ENCODE measurements at regions not wholly inside any gene's neighbourhood (a gene's known extent, or its start where the extent isn't known, plus 50 kb on each side); places are given as distances from the start of the nearest gene placed in this dataset.
"Not testable (repeated sequence)": the region's sequence is repeated elsewhere in the genome, so short reads cannot be mapped to it uniquely, and the experiment has no call there.

DNA sequence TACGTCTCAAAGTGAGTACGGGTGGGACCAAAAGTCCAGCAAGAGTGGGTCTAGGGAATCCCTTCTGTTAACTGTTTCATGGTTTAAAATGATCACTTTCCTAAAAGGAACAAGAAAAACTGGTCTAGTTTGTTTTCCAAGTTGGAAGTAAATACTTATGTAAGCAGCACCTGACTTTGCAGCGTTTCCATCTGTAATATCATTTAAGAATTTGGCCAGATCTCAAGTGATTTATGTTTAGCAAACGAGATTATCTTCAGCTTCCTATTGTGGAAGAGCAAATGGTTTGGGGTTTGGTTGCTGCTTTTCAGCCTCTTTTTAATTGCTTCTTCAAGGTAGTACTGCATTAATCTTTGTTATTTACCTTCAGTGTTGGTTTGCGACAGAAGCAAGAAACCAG is 50.4 kb downstream of the FHIP1A start:
- no peak for FAIRE-seq

GRCh38 chr4:151460434-151460833 is 51.5 kb downstream of the FHIP1A start:
- no peak for FAIRE-seq

- no peak for FAIRE-seq
Measured at GRCh38 chr4:151462554-151462953, 53.6 kb downstream of the FHIP1A start.

DNA sequence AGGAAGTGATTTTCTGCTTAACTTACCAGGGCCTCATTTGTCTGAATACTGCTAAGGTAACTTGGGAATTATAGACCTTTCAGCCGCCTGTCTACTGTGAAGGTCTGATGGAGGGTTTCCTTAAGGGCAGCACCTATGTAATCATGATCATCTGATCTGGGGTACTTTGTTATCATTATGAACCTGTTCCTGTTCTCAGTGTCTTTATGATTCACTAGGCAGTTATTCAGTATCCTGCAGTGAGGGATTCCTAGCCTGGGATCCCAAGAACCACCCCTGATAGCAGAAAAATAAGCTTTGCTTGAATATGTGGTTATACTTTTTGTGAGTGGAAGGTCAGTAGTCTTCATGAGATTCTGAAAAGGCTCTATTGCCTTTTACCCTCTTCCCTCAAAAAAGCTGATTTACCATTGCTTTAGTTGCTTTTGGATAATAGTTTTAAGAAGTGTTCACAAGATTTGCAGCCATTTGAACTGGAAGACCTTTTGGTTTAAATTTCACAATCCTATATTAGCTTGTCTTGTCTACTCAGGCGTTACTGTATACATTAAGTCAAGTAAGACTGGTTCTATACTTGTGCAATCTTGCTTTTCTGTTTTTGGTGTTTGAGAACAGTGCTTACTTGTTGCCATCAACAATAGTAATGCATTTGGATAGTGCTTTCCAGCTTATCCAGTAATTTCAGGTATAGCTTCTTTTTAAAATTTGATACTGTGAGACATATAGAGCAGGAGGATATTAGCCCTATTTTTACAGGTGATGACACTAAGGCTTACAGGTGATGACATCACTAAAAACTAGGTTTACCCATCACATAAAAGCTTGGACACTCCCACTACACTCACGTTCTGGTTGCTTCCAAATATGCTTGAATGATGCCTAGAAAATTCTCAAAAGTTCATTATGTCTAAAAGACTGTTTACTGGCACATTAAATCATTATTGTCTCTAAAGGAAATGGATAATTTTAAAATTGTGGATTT is 60.0 kb downstream of the FHIP1A start:
- FAIRE-seq, result no peak

DNA sequence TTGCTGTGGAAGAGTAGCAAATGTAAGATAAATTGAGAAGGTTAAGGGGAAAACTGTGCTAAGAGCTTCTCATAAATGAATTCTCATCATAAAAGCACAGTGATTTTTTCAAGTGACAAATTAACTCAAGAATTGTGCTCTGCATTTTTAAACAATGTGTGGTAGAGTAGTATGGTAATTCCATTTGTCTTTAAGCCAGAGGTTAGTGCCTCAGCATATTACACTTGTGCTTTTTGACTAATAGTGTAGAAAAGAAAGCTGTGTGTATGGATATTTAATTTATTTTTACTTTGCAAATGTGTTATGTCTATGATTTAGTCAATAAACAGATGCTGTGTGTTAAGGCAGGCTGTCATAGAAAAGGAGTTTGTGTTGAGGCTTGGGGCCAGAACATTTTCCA is 61.0 kb downstream of the FHIP1A start:
- FAIRE-seq, result no peak

DNA sequence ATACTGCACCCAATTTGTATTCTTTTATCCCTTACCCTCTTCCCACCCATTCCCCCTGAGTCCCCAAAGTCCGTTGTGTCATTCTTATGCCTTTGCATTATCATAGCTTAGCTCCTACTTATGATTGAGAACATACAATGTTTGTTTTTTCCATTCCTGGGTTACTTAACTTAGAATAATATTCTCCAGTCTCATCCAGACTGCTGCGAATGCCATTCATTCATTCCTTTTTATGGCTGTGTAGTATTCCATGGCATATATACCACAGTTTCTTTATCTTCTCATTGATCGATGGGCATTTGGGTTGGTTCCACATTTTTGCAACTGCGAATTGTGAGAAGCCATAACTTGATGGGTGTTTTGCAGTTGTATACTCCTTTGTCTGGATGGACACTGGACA is 62.8 kb downstream of the FHIP1A start:
- no peak for FAIRE-seq

DNA sequence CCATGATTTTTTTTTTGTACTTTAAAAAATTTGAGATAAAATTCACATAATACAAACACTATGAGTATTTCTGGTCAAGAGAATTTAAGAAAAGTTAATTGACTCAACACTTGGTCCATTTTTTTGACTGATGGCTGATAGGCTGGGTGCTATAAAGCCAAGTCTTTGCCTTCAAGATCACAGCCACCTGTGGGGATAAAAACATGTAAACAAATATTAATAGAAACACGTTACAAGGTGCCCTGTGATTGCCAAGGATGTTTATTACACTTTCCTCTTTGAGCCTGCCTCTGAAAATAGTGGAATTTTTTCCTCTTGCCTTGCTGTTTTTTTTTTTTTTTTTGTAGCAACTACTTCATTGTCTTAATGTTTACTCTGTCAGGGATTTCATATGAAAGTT is 63.3 kb downstream of the FHIP1A start:
- FAIRE-seq, result no peak

DNA sequence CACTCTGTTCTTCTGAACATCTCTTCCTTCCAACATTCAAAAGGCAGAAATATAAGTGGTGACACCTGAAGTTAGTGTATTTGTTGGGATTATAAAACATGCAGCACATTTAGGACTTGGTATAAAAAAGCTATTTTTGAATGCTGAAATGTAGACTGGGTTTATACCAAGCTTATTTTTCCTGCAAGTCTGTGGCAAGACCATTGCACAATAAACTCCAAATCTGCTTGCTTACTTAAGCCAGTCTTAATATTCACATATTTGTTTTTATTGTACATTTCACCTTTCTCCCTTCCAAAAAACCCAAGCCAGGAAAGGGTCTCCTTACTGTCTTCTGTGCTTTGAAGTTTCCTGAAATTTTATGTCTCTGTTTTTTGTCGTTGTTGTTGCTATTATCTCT is 63.7 kb downstream of the FHIP1A start:
- FAIRE-seq, result no peak

- FAIRE-seq, result no peak
Measured at GRCh38 chr4:151473521-151474097, 64.6 kb downstream of the FHIP1A start.

GRCh38 chr4:151475035-151475714 is 66.2 kb downstream of the FHIP1A start:
- no peak for FAIRE-seq

- no peak for FAIRE-seq
Measured at GRCh38 chr4:151481813-151482212, 72.8 kb downstream of the FHIP1A start.

GRCh38 chr4:151484396-151485102 is 75.6 kb downstream of the FHIP1A start:
- no peak for FAIRE-seq

GRCh38 chr4:151485541-151486131 is 76.7 kb downstream of the FHIP1A start:
- no peak for FAIRE-seq

DNA sequence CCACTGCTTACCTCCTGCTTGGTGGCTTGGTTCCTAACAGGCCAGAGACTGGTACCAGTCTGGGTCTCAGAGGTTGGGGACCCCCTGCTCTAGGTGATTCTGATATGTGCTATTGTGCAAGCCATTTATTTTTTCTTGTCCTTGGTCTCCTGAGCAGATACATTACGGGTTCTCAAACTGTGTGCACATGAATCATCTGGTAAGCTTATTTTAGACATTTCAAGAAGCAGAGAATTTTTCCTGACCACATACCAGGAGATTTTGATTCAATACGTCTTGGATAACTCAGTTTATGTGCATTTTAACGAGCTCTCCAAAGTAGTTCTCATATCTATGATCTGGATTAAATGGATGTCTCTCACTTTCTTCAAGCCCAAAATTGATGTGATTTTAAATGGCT is 77.2 kb downstream of the FHIP1A start:
- FAIRE-seq, result no peak

GRCh38 chr4:151488968-151489367 is 80.0 kb downstream of the FHIP1A start:
- FAIRE-seq, result no peak

GRCh38 chr4:151489462-151490203 is 80.7 kb downstream of the FHIP1A start:
- no peak for FAIRE-seq

- FAIRE-seq, result not testable (repeated sequence)
Measured at GRCh38 chr4:151495612-151496011, 86.6 kb downstream of the FHIP1A start.

GRCh38 chr4:151511548-151511947 is 102.6 kb downstream of the FHIP1A start:
- not testable (repeated sequence) for FAIRE-seq

GRCh38 chr4:151517896-151518295 is 108.9 kb downstream of the FHIP1A start:
- FAIRE-seq, result no peak

DNA sequence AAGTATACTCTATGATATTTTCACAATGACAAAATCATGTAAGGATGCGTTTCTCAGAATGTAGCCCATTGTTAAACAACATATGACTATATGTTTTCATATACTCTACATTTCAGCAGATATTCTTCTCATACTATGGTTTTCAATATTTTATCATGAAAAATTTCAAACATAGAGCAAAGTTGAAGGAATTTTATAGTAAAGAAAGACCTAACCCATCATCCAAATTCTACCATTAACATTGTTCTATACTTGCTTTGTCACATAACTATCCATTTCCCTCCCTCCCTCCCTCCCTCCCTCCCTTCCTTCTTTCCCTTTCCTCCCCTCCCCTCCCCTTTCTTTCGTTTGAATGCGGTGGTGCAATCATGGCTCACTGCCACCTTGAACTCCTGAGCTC is 109.4 kb downstream of the FHIP1A start:
- FAIRE-seq, result no peak

GRCh38 chr4:151519728-151520415 is 110.9 kb downstream of the FHIP1A start:
- FAIRE-seq, result no peak
